A549 (cell line): ENCODE measurements at regions not wholly inside any gene's neighbourhood (a gene's known extent, or its start where the extent isn't known, plus 50 kb on each side); places are given as distances from the start of the nearest gene placed in this dataset.

Experiments
- ATAC-seq, 2 experiments: fragments of 200-7000 bp in 1 of 2; fragments of >200 bp in 1 of 2; cut with Nextera tagmentation in 1 of 2; cut with Tn5 transposase in 1 of 2; 3 replicates each; pipeline versions ENCODE4 v1.8.0 to v1.9.1; 2018 to 2020; ENCODE audit warnings: mild to moderate bottlenecking in 1 of 2, moderate library complexity in 1 of 2
- CTCF ChIA-PET: fragments of 300-600 bp; sonication (Branson Sonifier 250); formaldehyde crosslinking; extraction: SDS; loops from one replicate; lab custom pipeline; 2021; ENCODE audit warnings: antibody characterized with exemption, inconsistent platforms; lab: Yijun Ruan, JAX
- POLR2A ChIA-PET: fragments of 350-600 bp; formaldehyde crosslinking; extraction: SDS; loops from one replicate; lab custom pipeline; 2021; ENCODE audit warnings: antibody characterized with exemption, inconsistent platforms; lab: Yijun Ruan, JAX
- DNase-seq, 2 experiments: peaks; one replicate each; pipeline versions ENCODE4 v3.0.0 to v3.0.0-alpha.2; 2011 to 2016; ENCODE audit warnings: low read depth in 1 of 2, low spot score in 1 of 2
- FAIRE-seq: peaks from 2 replicates; lab custom pipeline; 2011; peaks lifted over from hg19 to GRCh38; lab: Jason Lieb, UNC
- H3K27ac ChIP-seq, 2 experiments: fragments of >200 bp; sonication (Bioruptor Twin); formaldehyde crosslinking; 3 replicates each; pipeline ENCODE4 v1.5.1; 2016 to 2017
- H3K4me1 ChIP-seq: fragments of >200 bp; sonication (Bioruptor Twin); formaldehyde crosslinking; 3 replicates; pipeline ENCODE4 v1.6.1; 2016
- H3K4me2 ChIP-seq: fragments of >200 bp; sonication (Bioruptor Twin); formaldehyde crosslinking; 3 replicates; pipeline ENCODE4 v1.6.1; 2016
- H3K4me3 ChIP-seq: fragments of >200 bp; sonication (Bioruptor Twin); formaldehyde crosslinking; 3 replicates; pipeline ENCODE4 v1.5.1; 2016
- H3K9me3 ChIP-seq: fragments of >200 bp; sonication (Bioruptor Twin); formaldehyde crosslinking; 3 replicates; pipeline ENCODE4 v1.6.1; 2016
- CBX8 ChIP-seq: fragments of 200-600 bp; sonication (generic); IDR thresholded peaks from 2 replicates; pipeline ENCODE4 v1.6.1; 2016
- ELK1 ChIP-seq: fragments of 150-350 bp; IDR thresholded peaks from 2 replicates; pipeline ENCODE4 v1.6.1; 2014; ENCODE audit warnings: low read depth, mild to moderate bottlenecking, low read length
- FOSB ChIP-seq: fragments of 250-450 bp; sonication (Bioruptor Pico); IDR thresholded peaks from 2 replicates; pipeline ENCODE4 v1.5.0; 2020; ENCODE audit warnings: mild to moderate bottlenecking, moderate library complexity
- FOSL2 ChIP-seq, 2 experiments: fragments of 450-650 bp in 1 of 2; fragments of >200 bp in 1 of 2; sonication (Bioruptor Twin) in 1 of 2; formaldehyde crosslinking; IDR thresholded peaks; 2 replicates each; pipeline versions ENCODE4 v1.5.0 to v1.6.1; 2016 to 2020; ENCODE audit warnings: mild to moderate bottlenecking in 1 of 2, moderate library complexity in 1 of 2
- HEYL ChIP-seq: fragments of 250-450 bp; sonication (Bioruptor Pico); IDR thresholded peaks from 2 replicates; pipeline ENCODE4 v1.8.0; 2021; ENCODE audit warnings: mild to moderate bottlenecking, moderate library complexity
- HOXB13 ChIP-seq: fragments of 250-450 bp; sonication (Bioruptor Pico); IDR thresholded peaks from 2 replicates; pipeline ENCODE4 v1.5.0; 2020; ENCODE audit warnings: low read depth, mild to moderate bottlenecking, moderate library complexity
- KDM5A ChIP-seq: fragments of 200-600 bp; sonication (generic); IDR thresholded peaks from 2 replicates; pipeline ENCODE4 v1.6.1; 2016; ENCODE audit warnings: antibody characterized with exemption, mild to moderate bottlenecking
- PBX3 ChIP-seq: IDR thresholded peaks from 2 replicates; pipeline ENCODE4 v1.6.1; 2012
- RFX5 ChIP-seq: fragments of 450-650 bp; IDR thresholded peaks from 2 replicates; pipeline ENCODE4 v1.7.1; 2014; ENCODE audit warnings: antibody characterized with exemption, mild to moderate bottlenecking, moderate library complexity
- RNF2 ChIP-seq: fragments of 200-600 bp; sonication (generic); IDR thresholded peaks from 2 replicates; pipeline ENCODE4 v1.6.1; 2016; ENCODE audit warnings: low read depth, mild to moderate bottlenecking, antibody characterized with exemption, moderate library complexity, borderline replicate concordance
- SMC3 ChIP-seq: fragments of >200 bp; sonication (Bioruptor Twin); formaldehyde crosslinking; IDR thresholded peaks from 3 replicates; pipeline ENCODE4 v1.6.1; 2018; ENCODE audit warnings: inconsistent platforms
- WGBS: methylation state at CpG from one replicate; pipeline ENCODE4 v1.1.6; 2017; ENCODE audit errors: missing lambda C conversion rate; 5-methylcytosine and 5-hydroxymethylcytosine counted together
- TF ChIP-seq, protein P1 (sequence below): fragments of >200 bp; sonication (Bioruptor Twin); formaldehyde crosslinking; IDR thresholded peaks from 3 replicates; pipeline ENCODE4 v1.6.1; 2016
- TF ChIP-seq, protein P2 (sequence below): fragments of 250-450 bp; sonication (Bioruptor Pico); IDR thresholded peaks from 2 replicates; pipeline ENCODE4 v1.5.0; 2020; ENCODE audit warnings: low read depth, mild to moderate bottlenecking, moderate library complexity
- TF ChIP-seq, protein P3 (sequence below): IDR thresholded peaks from 2 replicates; pipeline ENCODE4 v1.6.1; 2012; ENCODE audit warnings: low read depth, borderline replicate concordance

GRCh38 chr4:125243789-125244397, 70.9 kb upstream of the FAT4 start:
- H3K27ac ChIP-seq = no peak overlapping the region
- WGBS = 51% methylated on average over 3 of the region's 3 CpGs

DNA sequence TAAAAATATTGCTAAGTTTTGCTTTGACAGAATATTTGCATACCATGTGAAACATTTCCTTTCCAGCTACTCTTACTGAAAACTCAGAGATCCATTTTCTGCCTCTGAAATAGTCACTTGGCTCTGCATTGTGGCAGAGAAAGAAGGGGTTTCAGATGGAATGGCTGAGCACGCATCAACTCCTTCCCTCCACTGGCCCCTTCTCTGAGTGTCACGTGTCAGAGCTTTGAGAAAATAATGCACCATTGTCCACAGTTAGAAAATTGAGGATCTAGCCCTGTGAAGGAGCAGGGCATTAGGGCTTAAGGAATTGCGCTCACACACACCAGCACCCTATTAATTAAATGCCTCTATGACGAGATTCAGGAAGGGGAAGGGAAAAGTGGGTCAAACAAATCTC, 78.8 kb upstream of the FAT4 start:
- no peak overlapping the region for H3K4me3 ChIP-seq
- POLR2A ChIA-PET = no interaction called here
- DNase-seq (no peak), ATAC-seq (no peak), FAIRE-seq (no peak)
- WGBS = 57% methylated on average over 4 of the region's 4 CpGs
- H3K9me3 ChIP-seq = no peaks in the 10 kb centered on the region
- H3K27ac ChIP-seq = no peak overlapping the region
- no peak overlapping the region for H3K4me2 ChIP-seq
- CTCF ChIA-PET = interaction anchor here (0.9 to 1.1 kb wide), 2 partner anchors 47 to 902 kb away, joined by 3 read pairs; no protein-coding TSS in a partner anchor
- H3K4me1 ChIP-seq = no peaks in the 10 kb centered on the region
- TF ChIP-seq, protein P1, sequence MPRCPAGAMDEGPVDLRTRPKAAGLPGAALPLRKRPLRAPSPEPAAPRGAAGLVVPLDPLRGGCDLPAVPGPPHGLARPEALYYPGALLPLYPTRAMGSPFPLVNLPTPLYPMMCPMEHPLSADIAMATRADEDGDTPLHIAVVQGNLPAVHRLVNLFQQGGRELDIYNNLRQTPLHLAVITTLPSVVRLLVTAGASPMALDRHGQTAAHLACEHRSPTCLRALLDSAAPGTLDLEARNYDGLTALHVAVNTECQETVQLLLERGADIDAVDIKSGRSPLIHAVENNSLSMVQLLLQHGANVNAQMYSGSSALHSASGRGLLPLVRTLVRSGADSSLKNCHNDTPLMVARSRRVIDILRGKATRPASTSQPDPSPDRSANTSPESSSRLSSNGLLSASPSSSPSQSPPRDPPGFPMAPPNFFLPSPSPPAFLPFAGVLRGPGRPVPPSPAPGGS = no peak
- TF ChIP-seq RNF2 (no peak), FOSB (no peak), CBX8 (no peak)

More at GRCh38 chr4:125243789-125244397, 70.9 kb upstream of the FAT4 start:
- CTCF ChIA-PET = interaction anchor here (1.3 to 1.7 kb wide), 3 partner anchors 10 to 913 kb away, joined by 3 to 5 read pairs (median 4); no protein-coding TSS in a partner anchor
- FAIRE-seq (no peak), ATAC-seq (no peak), DNase-seq (no peak)
- Histone ChIP-seq H3K4me2 (no peak overlapping the region), H3K4me3 (no peak overlapping the region), H3K9me3 (no peaks in the 10 kb centered on the region), H3K4me1 (no peaks in the 10 kb centered on the region)
- TF ChIP-seq HOXB13 (CRISPR knock-in tag) (no peak), RFX5 (no peak), HEYL (CRISPR knock-in tag) (no peak), KDM5A (no peak), FOSL2 (IDR thresholded peaks at IDR 0.05) (no peak), FOSL2 (CRISPR knock-in tag; IDR thresholded peaks at IDR 0.05) (no peak), ELK1 (no peak)
- TF ChIP-seq, protein P2, sequence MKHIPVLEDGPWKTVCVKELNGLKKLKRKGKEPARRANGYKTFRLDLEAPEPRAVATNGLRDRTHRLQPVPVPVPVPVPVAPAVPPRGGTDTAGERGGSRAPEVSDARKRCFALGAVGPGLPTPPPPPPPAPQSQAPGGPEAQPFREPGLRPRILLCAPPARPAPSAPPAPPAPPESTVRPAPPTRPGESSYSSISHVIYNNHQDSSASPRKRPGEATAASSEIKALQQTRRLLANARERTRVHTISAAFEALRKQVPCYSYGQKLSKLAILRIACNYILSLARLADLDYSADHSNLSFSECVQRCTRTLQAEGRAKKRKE (CRISPR knock-in tag) = no peak
- TF ChIP-seq, protein P3, sequence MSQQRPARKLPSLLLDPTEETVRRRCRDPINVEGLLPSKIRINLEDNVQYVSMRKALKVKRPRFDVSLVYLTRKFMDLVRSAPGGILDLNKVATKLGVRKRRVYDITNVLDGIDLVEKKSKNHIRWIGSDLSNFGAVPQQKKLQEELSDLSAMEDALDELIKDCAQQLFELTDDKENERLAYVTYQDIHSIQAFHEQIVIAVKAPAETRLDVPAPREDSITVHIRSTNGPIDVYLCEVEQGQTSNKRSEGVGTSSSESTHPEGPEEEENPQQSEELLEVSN = no peak
- POLR2A ChIA-PET = no interaction called here

DNA sequence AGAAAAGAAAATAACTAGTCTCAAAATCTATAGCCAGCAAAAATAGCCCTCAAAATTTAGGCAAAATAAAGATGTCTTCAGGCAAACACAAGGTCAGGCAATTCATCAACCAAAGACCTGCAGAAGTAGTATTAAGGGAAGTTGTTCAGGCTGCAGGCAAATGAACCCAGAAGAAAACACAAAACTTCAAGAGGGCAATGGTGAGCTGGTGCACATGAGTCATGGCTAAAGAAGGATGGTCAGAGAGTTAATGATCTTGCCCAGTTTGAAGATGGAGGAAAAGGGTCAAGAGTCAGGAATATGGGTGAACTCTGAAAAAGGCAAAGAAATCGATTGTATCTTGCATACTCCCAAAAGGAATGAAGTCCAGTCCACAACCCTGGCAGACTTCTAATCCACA, 83.1 kb upstream of the FAT4 start:
- Histone ChIP-seq H3K4me3 (no peak overlapping the region), H3K27ac (no peak overlapping the region), H3K4me2 (no peak overlapping the region), H3K4me1 (no peaks in the 10 kb centered on the region), H3K9me3 (no peaks in the 10 kb centered on the region)
- CTCF ChIA-PET = no interaction called here
- POLR2A ChIA-PET = no interaction called here
- DNase-seq (no peak), FAIRE-seq (no peak), ATAC-seq (no peak)
- TF ChIP-seq RNF2 (no peak), SMC3 (no peak), PBX3 (no peak)
- TF ChIP-seq, protein P3 = no peak
- 14% methylated on average over 1 of the region's 1 CpG for WGBS
